HG02759 (cell line): ENCODE measurements at regions not wholly inside any gene's neighbourhood (a gene's known extent, or its start where the extent isn't known, plus 50 kb on each side); places are given as distances from the start of the nearest gene placed in this dataset.
"Not testable (repeated sequence)": the region's sequence is repeated elsewhere in the genome, so short reads cannot be mapped to it uniquely, and the experiment has no call there.

Experiments
- ATAC-seq: cut with Tn5 transposase; IDR thresholded peaks from one replicate; pipeline ENCODE4 v1.9.1; 2021; ENCODE audit warnings: mild to moderate bottlenecking, moderate library complexity; ENCODE audit not compliant: unreplicated experiment

GRCh38 chr4:31416498-31416897, 696.3 kb downstream of the PCDH7 start:
- no peak for ATAC-seq

GRCh38 chr4:31417040-31417439, 696.9 kb downstream of the PCDH7 start:
- no peak for ATAC-seq

- ATAC-seq: no peak
Observed at GRCh38 chr4:31422006-31422405, 701.8 kb downstream of the PCDH7 start.

GRCh38 chr4:31427691-31428090, 707.5 kb downstream of the PCDH7 start:
- ATAC-seq: no peak

DNA sequence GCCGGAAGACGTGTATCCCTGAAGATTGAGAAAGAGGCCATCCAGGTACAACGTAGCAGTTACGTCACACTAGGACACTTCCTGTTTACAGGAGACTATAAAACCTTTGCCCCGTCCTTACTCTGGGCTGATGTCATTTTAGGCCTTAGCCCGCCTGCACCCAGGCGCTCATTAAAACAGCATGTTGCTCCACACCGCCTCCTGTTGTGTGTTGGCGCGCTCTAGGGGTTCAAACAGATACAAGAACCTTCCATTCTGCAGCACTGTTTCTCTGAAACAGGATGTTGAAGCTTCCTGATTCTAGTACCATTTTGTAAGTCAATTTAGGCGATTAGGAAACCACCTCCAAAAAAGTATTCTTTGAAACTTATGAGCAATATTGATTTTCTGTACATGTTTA, 722.1 kb downstream of the PCDH7 start:
- no peak for ATAC-seq

DNA sequence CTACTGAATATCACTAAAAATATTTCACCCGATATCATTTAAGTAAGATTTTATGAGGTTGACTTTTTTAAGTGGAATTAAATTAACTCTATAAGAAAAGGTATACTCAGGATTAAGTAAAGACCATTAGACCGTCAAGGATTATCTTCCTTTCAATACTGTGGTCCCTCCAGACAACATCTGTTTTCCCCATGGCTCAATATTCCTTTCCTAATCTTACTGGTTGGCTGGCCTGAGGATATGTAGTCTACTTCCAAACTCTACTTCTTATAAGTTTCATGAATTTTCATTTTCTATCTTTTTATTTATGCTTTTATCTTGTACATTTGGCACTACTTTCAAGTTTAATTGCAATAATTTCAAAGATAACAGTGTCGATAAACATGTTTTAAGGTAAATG, 725.4 kb downstream of the PCDH7 start:
- ATAC-seq: no peak

DNA sequence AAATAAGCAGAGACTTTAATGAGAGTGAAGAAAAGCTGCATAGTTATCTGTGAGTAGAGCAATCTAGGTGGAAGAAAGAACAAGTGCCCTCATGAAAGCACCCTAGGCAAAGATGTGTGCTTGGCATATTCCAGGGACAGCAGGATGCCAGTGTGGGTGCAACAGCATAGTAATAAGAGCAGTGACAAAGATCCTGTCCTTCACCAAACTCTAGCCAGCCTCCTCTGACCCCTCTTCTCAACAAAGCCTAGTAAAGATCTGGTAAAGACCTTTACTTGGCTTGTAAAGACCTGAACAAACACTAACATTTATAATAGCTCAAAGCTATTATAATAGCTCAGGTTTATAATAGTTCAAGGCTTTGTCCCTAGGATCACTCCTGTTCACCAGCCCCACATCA, 735.4 kb downstream of the PCDH7 start:
- no peak for ATAC-seq

DNA sequence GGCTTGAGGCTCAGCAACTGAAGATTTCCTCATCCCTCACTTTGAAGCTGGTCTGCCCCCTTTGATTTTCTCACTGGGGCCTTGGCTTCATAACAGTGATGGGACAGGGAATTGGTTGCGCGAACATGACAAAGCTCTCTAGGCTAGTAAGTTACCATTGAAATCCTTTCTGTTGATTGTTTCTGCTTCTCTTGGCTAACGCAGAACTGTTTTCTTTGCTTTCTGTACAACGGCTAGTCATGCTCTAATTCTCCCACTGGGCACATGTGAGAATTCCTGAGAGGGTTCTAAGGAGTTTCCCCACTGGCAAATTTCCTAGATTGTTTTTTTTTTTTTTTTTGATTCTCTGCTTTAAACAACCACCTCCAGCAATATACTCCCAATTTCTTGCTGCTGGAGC, 738.6 kb downstream of the PCDH7 start:
- ATAC-seq: no peak

GRCh38 chr4:31461421-31461820, 741.3 kb downstream of the PCDH7 start:
- ATAC-seq: no peak

DNA sequence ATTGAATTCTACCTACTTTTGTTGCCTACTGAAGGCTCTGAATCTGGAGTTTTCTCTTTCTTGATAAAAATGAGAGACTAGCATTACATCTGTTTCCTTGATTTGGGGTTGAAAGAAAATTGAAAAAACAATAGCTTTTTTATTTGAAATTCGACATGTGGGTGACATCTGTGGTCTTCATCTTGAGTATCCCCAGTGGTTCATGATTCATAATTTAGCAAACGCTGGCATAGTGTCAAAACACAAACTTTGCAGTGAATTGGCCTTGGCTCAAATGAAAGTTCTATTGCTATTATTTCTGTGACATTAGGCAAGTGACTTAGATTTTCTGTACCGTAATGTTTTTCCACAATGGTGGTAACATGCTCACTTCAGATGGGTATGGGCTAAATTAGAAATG, 747.6 kb downstream of the PCDH7 start:
- no peak for ATAC-seq

DNA sequence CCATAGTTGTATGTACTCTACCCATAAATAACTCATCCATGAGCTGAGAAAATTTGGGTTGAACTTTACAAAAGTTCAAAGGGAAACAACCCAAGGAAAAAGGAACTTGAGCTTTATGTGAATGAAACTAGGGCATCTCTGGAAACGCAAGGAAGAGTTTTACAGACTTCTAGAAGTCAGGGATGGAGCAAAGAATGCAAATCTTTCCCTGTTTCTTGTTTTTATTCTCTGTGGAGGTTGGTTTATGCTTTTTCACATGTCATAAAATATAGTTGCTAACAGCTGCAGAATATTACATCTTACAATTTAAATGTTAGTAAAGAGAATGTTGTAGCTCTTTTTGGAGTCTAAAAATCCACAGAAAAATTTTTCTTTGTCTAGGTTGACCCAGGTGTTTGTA, 754.1 kb downstream of the PCDH7 start:
- no peak for ATAC-seq

- no peak for ATAC-seq
Observed at GRCh38 chr4:31482691-31483090, 762.5 kb downstream of the PCDH7 start.

GRCh38 chr4:31499216-31499615, 779.0 kb downstream of the PCDH7 start:
- ATAC-seq: not testable (repeated sequence)

DNA sequence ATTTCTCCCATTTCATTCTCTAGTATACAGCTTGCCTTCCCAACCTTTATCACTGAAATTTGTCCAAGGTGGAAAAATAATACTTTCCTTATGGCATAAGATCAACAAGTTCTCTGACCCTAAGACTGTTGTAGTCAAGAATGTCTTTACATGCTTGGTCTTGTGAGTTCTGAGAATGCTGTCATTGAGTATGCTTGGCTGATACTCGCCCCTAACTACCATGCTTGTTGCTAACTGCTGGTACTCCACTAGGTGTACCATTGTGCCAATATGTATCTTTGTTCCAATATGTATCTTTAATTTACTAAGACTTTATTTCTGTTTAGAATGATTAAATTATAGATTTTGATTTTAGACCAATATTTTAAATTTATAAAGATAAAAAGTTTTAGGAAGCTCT, 796.4 kb downstream of the PCDH7 start:
- ATAC-seq: no peak

- no peak for ATAC-seq
Observed at GRCh38 chr4:31518796-31519250, 798.7 kb downstream of the PCDH7 start.

- no peak for ATAC-seq
Observed at GRCh38 chr4:31530555-31530954, 810.4 kb downstream of the PCDH7 start.

DNA sequence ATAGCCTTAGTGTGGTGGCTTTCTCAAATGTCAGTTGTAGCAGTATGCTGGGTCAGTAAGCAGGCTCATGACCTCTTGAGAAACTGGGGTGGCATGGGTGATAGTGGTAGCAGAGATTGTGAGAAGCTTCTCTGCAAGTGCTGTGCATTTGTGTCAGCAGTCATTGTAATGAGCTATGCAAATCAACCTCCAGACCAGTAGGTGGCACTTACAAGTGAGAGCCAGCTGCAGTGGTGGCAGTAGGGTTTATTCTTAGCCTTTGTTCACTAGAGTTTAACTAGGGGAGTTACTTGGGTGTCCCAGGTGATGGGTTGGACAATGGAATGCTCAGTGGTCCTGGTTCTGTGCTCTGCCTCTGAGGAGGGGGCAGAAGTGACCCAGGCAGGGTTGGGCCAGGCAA, 818.7 kb downstream of the PCDH7 start:
- ATAC-seq: no peak

DNA sequence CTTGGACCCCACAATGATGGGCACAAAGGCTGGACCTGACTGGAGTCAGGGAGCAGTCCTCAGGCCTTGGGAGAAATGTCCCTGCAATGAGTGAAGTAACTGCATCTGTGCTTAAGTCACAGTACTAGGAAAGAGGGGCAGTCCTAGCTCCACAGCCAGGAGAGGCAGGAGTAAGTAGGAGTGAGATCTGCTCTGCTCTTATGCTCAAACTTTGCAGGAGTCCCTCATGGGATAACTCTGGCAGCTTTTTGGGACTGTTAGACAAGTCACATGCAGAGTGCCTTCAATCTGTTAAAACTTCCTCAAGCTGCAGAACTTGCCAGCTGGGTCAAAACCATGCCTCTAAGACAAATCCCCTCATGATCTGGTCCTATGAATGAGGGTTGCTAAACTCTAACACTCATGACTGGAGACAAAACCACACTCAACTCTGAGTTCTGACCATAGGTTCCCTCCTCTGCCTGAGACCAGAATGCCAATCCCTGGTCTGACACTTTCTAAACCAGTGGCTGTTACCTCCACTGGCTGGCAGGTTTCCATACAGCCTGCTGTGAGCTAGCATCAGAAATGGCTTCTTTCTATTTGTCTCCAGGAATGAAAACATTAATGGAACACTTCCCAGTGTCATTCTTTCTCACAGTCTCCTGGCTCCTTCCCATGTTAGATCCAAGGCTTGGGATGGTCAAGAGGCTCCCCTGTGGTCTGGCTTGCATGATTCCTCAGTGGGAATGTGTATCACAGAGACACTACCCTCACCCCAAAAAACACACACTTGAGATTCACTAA, 819.3 kb downstream of the PCDH7 start:
- no peak for ATAC-seq

DNA sequence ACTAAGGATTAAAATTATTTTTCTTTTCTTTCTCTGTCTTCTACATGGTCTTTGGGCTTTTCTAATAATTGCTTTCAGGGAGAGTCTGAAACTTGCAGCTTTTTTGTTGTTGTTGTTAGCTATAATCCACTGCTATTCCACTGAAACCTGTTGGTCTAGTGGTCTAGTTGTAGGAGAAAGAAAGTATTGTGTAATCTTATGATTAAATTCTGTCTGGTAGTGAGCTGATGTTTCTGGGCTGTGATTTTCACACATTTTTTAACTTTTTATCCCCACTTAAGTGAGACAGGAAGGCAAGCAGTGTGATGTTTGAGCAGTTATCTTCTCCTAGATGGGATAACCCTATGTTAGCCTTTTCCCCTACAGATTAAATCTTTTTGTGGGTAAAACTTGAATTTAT, 825.2 kb downstream of the PCDH7 start:
- ATAC-seq: no peak

GRCh38 chr4:31545755-31546154, 825.6 kb downstream of the PCDH7 start:
- ATAC-seq: no peak

- no peak for ATAC-seq
Observed at GRCh38 chr4:31548021-31548420, 827.9 kb downstream of the PCDH7 start.

DNA sequence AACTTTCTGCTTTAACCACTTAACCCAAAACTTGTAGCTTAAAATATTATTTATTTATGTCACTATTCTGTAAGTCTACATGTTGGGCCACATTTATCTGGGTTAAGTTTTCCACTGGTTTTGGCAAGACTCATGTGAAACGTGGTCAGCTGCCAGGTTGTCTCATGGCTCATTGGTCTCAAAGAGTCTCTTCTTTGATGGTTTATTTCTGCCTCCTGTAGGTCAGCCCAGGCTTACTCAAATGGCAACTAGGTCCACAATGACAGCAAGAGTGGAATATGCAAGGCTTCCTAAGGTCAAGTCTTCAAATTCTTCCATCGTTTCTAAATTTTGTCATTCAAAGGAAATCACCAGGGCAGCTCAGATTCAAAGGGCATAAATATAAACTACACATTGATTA, 828.7 kb downstream of the PCDH7 start:
- ATAC-seq: no peak

GRCh38 chr4:31549256-31549655, 829.1 kb downstream of the PCDH7 start:
- no peak for ATAC-seq
